HG03280 (cell line): ENCODE measurements at regions not wholly inside any gene's neighbourhood (a gene's known extent, or its start where the extent isn't known, plus 50 kb on each side); places are given as distances from the start of the nearest gene placed in this dataset.

Source experiments
- ATAC-seq: cut with Tn5 transposase; IDR thresholded peaks from one replicate; pipeline ENCODE4 v1.9.1; 2021; ENCODE audit warnings: mild to moderate bottlenecking, moderate library complexity; ENCODE audit not compliant: unreplicated experiment

DNA sequence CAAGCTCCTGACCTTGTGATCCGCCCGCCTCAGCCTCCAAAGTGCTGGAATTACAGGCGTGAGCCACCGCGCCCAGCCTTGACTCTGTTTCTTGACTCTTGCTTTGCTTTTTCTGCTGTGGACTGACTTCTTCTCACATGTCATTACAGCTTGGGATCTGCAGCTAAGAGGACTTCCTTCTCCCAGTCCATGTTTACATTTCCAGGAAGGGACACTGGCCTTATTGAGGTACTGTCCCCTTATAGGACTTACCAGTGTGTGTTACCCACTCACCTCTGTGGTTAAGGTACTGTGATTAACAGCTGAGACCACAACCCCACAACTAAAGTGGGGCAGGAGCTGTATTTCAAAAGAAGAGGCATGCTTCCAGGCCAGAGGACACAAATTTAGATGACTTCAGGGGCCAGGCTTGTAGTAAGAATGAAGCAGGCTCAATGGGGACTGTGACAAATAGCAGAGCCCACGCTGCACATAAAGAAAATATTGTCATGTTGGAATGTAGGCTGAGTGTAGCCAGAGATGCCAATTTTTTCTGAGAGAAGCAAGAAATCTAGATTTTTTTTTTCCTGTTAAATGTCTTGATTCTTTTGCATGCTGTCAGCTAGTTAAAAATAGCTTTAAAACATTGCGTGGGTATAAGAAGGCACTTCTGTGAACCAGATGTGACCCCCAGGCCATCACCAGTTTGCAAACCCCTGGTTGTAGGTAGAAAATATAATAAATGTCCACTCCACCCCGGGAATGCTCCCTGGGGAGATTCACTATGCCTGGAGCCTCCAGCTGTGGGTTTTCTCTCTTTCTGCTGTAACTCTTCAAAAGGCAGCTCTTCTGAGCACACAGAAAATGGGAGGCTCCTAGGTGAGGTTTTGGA lies 75.0 kb downstream of the PTPDC1 start:
- ATAC-seq = no peak

DNA sequence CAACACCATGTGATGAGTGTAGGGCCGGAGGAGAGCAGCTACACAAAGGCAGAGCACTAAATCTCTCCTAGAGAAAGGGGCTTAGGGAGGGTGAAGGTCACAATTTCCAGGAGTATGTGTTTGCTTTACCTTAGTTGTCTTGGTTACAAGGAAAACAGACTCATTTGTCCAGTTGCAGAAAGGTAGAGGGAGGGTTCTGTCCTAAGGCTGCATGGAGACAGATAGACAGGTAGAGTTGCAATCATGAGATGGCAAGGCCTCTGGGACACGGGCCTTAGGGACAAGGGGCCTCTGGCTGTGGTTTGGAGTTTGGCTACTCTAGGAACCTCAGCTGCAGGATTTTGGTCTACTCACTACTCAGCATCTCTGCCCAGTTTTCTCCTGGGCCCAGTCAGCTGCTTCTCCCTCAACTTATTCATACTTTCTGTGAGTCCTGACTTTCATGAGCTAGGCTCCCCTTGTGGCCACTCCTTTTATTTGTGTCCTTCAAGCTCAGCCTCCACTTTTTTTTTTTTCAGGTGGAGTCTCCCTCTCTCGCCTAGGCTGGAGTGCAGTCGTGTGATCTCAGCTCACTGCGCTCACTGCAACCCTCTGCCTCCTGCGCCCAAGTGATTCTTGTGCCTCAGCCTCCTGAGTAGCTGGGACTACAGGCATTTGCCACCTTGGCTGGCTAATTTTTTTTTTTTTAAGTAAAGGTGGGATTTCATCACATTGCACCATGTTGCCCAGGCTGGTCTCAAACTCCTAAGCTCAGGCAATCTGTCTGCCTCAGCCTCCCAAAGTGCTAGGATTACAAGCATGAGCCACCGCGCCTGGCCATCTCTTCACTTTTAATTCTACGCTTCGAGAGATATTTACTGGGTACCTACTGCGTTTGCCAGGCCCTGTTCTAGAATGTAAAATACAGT lies 76.6 kb downstream of the PTPDC1 start:
- ATAC-seq = no peak

DNA sequence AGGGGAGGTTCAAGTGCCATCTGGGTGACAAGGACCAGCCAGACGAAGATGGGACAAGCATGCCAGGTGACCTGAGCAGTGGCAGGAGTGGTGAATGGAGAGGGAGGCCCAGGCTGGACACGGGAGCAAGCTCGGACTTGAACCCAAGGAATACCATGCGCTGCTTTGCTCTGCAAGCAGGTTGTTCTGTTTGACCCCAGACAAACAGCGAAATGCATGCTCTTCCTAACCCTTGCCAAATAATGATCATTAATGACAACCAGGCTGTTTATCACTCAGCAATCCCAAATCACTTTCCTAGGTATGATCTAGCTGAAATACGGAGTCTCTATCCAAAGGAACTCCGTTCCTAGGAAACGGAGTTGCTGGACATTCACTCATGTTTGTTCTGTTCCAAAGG lies 77.4 kb downstream of the PTPDC1 start:
- no peak for ATAC-seq

DNA sequence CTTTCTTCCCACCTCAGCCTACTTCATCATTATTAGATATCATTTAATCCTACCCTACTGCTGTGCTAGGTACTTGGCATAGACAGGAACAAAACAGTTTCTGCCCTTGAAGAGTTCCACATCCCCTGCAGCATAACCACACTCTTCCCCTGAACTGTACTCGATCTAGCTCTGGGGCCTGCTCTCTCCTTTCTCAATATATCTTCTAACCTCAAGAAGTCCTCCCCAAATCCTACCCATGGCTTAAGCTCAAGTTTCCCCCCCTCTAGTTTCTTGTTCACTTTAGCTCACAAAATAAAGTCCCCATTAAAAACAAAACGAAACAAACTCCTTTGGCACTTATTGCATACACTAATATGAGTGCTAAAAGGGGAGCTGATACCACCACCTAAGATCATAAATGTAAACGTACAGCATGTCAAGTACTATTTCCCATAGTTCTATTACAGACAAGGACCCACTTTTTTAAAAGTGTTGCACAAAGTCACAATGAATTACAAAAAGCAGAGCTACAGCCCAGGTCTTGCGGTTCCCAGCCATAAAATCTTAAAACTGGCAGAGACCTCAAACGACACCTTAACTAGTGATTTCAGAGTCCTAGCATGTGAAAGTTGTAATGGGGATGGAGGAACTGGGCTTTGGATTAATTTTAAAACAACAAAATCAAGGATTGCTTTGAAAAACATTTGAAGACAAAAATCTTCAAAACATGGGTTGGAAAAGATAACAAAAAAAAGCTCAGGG lies 80.7 kb downstream of the PTPDC1 start:
- no peak for ATAC-seq

DNA sequence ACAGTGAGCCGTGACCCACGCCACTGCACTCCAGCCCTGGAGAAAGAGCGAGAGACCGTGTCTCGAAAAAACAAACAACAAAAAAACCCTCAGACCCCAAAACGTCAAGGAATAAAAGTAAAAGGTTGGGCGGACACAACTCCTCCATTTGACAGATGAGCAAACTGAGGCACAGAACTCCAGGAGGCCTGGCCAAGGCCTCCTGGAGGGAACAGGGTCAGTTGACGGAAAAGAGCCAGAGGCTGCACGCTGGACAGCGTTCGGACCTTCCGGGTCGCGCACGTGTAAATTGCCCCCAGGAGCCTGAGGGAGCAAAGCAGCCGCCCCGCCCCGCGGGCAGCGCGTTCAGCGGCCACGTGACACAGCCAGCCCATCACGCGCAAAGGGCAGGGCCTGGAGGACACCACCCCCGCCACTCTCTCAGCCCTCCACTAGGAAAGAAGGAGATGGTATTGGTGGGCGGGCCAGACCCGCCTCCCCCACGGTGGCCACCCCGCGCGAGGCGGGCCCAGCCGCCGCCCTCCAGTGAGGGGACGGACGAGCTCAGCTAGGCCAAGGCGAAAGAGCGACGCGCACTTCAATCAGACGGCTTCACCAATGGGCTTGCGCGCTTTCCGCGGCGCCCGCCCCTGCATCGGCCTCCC lies 81.5 kb downstream of the PTPDC1 start:
- ATAC-seq = peak; percentile 90

DNA sequence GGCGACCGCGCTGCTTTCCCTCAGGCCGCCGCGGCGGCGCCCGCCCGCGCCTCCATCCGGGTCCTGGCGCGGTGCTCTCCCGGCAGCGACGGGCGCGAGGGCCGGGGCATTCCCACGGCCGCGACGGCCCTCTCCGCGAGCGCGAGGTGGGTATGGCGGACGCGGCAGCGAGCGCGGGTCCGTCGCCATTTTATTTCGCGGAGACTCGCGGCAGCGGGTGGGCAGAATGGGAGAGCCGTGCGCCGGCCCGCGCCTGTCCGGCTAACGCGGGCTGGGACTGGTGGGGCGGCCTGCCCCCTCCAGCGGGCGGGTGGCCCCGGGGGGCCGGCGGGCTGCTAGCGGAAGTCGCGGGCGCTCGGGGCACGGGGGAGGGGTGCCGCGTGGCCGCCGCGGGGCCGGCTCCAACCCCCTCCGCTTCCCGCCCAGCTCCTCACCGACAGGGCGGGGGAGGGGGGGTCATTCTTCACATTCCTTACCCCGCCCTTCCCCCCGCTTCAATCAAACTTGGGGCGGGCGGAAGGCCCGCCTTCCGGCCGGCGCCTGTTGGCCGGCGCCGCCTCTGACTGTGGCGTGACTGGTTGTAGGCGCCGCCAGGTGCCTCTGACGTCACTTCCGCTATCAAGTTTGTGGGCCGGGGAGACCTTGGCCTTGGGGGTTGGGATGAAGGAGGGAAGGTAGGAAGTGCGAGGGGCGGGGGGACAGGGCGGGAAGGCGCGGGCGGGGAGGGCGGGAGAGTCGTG lies 82.1 kb downstream of the PTPDC1 start:
- peak; percentile 60 for ATAC-seq

DNA sequence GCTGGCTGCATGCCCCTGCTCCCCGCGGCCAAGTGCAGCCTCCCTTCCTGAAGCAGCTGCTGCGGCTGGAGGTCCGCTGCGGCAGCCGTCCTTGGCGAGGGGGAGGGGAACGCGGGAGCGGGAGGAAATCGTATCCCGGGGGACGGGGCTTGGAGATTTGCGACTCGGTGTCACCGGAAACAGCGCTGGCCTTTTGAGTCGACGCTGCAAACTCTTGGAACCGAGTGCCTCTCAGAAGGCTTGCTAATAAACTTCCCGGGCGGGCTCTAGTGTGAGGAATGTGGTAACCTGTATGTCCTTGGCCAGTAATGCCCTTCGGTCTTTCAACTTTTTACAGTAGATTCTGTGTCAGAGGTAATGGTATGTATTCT lies 82.7 kb downstream of the PTPDC1 start:
- ATAC-seq = no peak

DNA sequence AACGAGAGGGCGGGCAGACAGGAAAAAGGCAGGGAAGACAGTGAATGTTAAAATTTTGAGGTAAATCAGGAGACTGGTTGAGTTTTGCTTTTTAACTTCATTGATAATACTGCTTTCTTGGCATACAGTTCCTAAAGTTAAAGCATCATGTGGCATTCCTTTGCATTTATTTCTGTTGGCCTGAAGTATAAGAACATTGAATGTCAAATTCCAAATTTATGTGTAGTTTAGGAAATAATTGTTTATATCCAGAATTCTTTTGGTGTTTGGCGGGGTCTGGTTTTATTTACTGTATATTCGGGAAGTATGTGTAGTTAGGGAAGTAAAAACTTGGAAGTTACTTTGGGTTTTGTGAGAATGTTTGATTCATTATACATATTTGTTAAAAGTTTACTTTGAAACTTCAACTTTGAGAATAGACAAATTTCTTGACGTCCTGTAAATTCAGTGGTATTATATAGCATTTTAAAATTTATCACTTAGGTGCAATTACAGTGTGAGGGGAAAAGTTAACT lies 83.2 kb downstream of the PTPDC1 start:
- ATAC-seq = no peak

DNA sequence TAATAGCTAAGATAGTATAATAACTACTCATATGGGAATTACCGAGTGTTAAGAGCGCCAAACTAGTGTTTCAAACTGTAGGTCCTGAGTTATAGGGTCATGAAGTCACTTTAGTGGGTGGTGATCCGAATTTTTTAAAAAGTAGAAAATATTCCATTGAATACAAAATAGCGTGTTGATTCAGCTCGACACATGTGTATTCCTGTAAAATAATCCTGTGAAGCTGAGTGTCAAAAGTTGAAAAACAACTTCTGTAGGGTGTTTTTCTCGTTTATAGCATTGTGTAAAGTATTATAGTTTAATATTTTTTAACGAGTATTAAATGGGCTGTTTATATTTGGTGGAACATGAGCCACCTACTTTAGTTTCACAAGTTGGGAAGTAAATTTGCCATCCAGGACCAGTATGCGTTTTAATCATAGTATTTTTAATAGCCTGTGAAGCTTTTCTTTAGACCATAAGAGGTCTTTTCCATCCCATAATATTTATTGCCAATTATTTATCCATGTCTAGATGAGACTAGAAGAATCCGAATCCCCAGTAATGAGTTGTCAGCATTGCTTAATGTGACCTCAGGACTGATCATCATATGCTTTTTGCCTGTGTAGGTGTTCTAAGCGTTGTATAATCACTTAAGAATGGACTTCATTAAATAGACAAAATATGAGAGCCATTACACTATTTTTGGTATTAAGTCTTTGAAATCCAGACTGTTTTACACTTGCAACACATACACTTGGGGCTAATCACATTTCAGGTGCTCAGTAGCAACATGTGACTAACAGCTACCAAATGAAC lies 84.1 kb downstream of the PTPDC1 start:
- ATAC-seq = no peak

DNA sequence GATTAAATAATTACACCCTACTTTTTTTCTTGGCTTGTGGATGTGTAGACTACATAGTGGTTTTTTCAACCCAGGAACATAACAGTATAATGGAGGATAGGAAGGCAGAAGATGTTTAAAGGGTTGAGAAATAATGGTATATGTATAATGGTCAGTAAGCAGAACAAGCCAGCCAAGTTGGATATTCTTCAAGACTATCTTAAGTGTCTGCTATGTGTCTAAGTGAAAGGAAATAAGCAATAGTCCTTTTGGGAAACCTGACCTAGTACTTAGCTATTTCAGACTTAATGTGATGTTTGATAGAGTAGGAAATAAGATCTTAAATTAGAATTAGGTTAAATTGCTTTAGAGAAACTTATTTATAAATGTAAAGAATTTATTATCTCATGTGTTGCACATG lies 85.7 kb downstream of the PTPDC1 start:
- no peak for ATAC-seq

DNA sequence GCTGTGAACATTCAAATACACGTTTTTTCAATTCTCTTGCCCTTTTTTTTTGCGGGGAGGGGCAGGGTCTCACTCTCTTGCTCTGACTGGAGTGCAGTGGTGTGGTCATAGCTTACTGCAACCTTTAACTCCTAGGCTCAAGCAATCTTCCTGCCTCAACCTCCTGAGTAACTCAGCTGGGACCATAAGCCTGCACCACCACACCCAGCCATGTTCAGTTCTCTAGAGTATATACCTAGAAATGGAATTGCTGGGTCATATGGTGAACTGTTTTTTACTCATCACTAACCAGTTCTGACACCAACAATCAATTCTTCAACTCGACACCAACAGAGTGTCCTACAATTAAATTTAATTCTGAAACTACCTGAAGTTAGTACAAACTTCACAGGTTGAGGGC lies 85.5 kb upstream of the ZNF169 start:
- no peak for ATAC-seq

DNA sequence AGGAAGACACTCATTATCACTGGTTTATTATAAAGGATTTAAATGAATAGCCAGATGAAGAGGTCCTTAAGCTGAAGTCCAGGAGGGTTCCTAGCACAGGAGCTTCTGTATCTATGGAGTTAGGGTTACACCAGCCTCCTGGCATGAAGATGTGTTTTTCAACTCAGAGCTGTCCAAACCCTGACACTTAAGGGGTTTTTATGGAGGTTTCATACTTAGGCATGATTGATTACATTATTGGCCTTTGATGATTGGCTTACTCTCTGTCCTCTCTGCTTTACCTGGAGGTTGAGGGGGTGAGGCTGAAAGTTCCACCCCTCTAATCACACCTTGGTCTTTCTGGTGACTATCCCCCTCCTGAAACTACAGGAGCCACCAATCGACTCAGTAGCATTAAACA lies 84.9 kb upstream of the ZNF169 start:
- no peak for ATAC-seq

DNA sequence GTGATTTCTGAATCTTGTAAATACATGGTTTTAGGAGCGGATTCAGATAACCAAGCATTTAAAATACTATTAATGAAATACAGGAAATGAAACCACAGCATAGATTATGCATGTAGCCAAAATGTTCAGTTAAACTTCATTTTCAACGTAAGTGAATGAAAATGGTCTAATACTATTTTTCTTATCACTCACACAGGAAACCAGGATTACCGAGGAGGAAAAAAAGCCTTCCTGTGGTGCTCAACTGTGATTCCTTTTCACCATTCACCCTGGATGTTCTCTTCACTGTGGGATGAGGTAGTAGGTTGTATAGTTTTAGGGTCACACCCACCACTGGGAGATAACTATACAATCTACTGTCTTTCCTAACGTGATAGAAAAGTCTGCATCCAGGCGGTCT lies 83.4 kb upstream of the ZNF169 start:
- ATAC-seq = no peak

DNA sequence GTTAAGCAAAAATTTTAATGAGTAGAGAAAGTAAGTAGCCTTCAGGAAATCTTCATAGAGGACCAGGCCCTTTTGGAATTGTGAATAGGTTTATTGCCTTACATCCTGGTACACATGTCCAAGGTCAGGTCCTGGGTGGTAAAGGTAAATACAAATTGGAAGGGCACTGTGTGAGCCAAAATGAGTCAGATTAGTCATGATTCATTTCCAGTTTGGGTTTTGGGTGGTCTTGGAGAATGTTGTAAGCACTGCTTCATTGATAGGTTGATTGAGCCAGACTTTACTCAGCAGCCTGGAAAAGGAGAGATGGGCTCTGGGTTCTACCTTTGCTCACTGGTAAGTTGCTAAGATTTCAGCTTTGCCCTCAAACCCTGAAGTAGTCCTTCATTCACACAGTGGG lies 82.5 kb upstream of the ZNF169 start:
- ATAC-seq = no peak

DNA sequence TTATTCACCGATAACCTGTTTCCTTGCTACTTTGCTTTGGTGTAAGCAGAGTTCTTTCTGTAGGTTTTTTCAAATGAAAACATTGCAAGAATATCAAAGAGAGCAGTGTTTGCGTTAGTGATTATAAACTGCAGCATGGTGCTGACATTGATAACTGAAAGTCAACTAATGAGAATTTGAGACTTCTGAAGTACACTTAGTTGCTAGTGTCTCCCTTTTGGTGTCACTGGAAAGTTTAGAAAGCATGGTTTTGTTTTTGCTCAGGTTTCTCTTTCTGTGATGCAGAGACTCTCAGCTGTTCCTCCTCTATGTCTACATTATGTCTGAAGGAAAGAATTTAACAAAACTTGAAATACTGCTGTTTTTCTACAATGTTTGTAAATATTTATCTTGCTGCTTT lies 80.2 kb upstream of the ZNF169 start:
- peak; percentile 79 for ATAC-seq

DNA sequence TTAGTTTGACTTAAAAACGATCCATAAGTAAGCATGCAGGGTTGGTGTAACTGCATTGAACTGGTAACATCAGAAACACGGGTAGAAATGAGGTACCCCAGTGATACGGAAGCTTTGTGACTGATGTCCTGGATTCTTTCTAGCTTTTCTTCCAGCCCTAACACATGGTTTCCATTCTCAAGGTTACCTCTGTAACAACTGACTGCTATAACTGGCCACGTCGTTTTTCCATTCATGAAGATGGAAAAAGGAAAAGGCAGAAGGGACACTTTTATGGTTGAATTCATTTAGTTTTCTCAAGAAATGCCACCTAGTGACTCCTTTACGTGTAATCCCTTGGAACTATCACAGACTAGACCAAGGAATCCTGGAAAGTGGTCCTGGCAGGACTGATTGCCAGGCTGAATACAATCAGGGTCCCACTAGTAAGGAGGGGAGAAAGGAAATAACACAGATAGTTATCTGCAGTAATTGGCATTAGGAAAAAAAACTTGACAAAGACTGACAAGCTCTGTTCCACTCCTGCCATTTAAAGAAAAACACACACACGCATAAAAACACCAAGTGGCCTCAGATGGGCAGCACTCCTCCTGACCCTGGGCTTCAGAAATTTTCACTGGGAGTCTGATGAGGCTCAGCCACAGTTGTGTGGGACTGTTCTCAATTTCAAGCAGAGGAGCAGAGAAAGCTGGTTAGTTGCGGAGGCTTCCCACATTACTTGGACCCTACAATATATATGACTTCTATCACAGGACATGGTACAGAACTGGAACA lies 77.5 kb upstream of the ZNF169 start:
- ATAC-seq = no peak

DNA sequence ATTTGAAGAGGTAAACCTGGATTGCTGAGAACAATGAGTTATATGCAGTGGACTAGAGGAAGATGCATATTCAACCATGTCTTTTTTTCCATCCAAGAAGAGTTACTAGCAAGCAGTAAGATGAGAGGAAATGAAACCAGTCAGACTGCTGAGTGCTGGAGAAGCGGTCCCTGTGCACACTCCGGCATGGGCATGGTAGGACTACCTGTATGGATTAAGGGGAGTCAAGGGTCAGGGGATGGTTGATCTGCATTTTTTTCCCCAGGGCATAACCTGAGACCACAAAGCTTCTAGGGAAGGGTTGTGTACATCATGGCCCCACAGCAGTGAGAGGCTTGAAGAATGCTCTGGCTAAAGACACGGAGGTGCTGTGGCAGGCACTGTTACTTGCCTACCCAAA lies 76.6 kb upstream of the ZNF169 start:
- ATAC-seq = no peak

DNA sequence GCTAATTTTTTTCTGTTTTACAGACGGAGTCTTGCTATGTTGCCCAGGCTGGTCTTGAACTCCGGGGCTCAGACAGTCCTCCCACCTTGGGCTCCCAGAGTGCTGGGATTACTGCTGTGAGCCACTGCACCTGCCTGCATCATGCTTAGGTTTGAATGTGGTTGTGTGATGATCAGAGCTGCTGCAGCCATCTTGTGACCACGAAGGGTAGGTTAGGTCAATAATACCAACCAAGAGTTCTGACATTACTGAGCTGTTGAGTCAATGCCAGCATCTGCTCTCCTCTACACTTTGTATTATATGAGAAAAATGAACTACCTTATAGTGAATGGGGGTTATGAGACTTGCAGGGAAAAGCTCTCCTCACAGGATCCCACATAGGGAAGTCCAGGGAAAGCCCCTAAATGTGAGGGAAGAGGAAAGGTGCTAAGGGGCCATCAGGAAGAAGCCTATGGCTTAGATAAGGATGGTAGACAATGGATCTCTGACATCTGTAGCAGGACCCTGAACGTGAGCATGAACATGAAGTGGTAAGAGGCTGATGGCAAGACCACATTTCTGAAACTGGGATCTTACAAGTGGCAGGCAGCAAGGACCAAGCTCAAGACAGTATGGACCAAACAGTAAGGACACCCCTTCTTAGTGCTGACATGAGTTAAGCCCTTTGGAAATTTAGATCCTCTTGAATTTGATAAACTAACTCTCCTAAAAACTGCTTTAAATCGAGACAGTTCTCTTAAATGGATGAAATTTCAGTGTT lies 75.7 kb upstream of the ZNF169 start:
- ATAC-seq = no peak
